ENCODE measurements at regions not wholly inside any gene's neighbourhood (a gene's known extent, or its start where the extent isn't known, plus 50 kb on each side); places are given as distances from the start of the nearest gene placed in this dataset.

- Mint-ChIP-seq H3K27ac (no peak overlapping the region), H3K27me3 (ENCODE audit: insufficient read depth) (no peaks in the 10 kb centered on the region), H3K4me1 (peaks cover 6% of the 10 kb centered on the region), H3K4me3 (no peak overlapping the region), H3K9me3 (no peaks in the 10 kb centered on the region), H3K36me3 (ENCODE audit: low read depth) (no peaks in the 10 kb centered on the region)
- DNase-seq, result no peak
- Histone ChIP-seq H3K9ac (ENCODE audit: extremely low read depth, low read length, poor library complexity, severe bottlenecking) (no peak overlapping the region), H3K4me3 (ENCODE audit: low read length) (no peak overlapping the region), H3K36me3 (ENCODE audit: control insufficient read depth, insufficient read depth, low read length) (no peaks in the 10 kb centered on the region), H3K27me3 (ENCODE audit: control insufficient read depth, insufficient read depth, low read length, poor library complexity, severe bottlenecking) (no peaks in the 10 kb centered on the region), H3K4me1 (ENCODE audit: control insufficient read depth, insufficient read depth, low read length) (no peaks in the 10 kb centered on the region), H3K9me3 (ENCODE audit: control insufficient read depth, low read length) (no peaks in the 10 kb centered on the region), H3K27ac (ENCODE audit: low read depth, low read length) (no peak overlapping the region)
- TF ChIP-seq CTCF (conservative IDR thresholded peaks at IDR 0.05), result no peak
Measured at GRCh38 chr4:45910511-45910910, 213.3 kb downstream of the GABRG1 start.

- H3K9me3 ChIP-seq (ENCODE audit: control insufficient read depth, low read length), result peaks cover 15% of the 10 kb centered on the region
- no peak for DNase-seq
- no peak overlapping the region for H3K4me3 Mint-ChIP-seq
- 90 to 94% methylated on average over 1 to 2 of the region's 4 CpGs for WGBS, 2 experiments (ENCODE audit: insufficient coverage in 1 of 2, insufficient read length in 1 of 2)
- H3K36me3 ChIP-seq (ENCODE audit: control insufficient read depth, insufficient read depth, low read length), result no peaks in the 10 kb centered on the region
- H3K27ac Mint-ChIP-seq, result no peak overlapping the region
- H3K9ac ChIP-seq (ENCODE audit: extremely low read depth, low read length, poor library complexity, severe bottlenecking), result no peak overlapping the region
- H3K4me3 ChIP-seq (ENCODE audit: low read length), result no peak overlapping the region
- H3K9me3 Mint-ChIP-seq, result peaks cover 11% of the 10 kb centered on the region
- H3K4me1 ChIP-seq (ENCODE audit: control insufficient read depth, insufficient read depth, low read length), result peaks cover 2% of the 10 kb centered on the region
- no peaks in the 10 kb centered on the region for H3K36me3 Mint-ChIP-seq (ENCODE audit: low read depth)
- H3K27ac ChIP-seq (ENCODE audit: low read depth, low read length), result no peak overlapping the region
- peaks cover 24% of the 10 kb centered on the region for H3K27me3 Mint-ChIP-seq (ENCODE audit: insufficient read depth)
- peaks cover 9% of the 10 kb centered on the region for H3K27me3 ChIP-seq (ENCODE audit: control insufficient read depth, insufficient read depth, low read length, poor library complexity, severe bottlenecking)
- no peak for TF ChIP-seq CTCF (conservative IDR thresholded peaks at IDR 0.05)
- H3K4me1 Mint-ChIP-seq, result peaks cover 5% of the 10 kb centered on the region
Measured at GRCh38 chr4:45897946-45898585, 225.8 kb downstream of the GABRG1 start.

GRCh38 chr4:45883421-45883820 lies 240.4 kb downstream of the GABRG1 start:
- Mint-ChIP-seq H3K9me3 (peaks cover 23% of the 10 kb centered on the region), H3K27ac (no peak overlapping the region), H3K36me3 (ENCODE audit: low read depth) (no peaks in the 10 kb centered on the region), H3K27me3 (ENCODE audit: insufficient read depth) (peaks cover 4% of the 10 kb centered on the region), H3K4me3 (no peak overlapping the region), H3K4me1 (no peaks in the 10 kb centered on the region)
- H3K4me1 ChIP-seq (ENCODE audit: control insufficient read depth, insufficient read depth, low read length), result no peaks in the 10 kb centered on the region
- no peak for DNase-seq
- no peak overlapping the region for H3K9ac ChIP-seq (ENCODE audit: extremely low read depth, low read length, poor library complexity, severe bottlenecking)
- no peaks in the 10 kb centered on the region for H3K36me3 ChIP-seq (ENCODE audit: control insufficient read depth, insufficient read depth, low read length)
- H3K27me3 ChIP-seq (ENCODE audit: control insufficient read depth, insufficient read depth, low read length, poor library complexity, severe bottlenecking), result no peaks in the 10 kb centered on the region
- no peak for TF ChIP-seq CTCF (conservative IDR thresholded peaks at IDR 0.05)
- no peak overlapping the region for H3K4me3 ChIP-seq (ENCODE audit: low read length)
- peaks cover 22% of the 10 kb centered on the region for H3K9me3 ChIP-seq (ENCODE audit: control insufficient read depth, low read length)
- no peak overlapping the region for H3K27ac ChIP-seq (ENCODE audit: low read depth, low read length)
- 100% methylated on average over 1 of the region's 1 CpG; no CpG with 5 or more reads in 1 of the 2 experiments for WGBS, 2 experiments (ENCODE audit: insufficient coverage in 1 of 2, insufficient read length in 1 of 2)

Data from endodermal cell (in vitro differentiated cells).